Putamen (tissue), 1 donor: ENCODE measurements at regions not wholly inside any gene's neighbourhood (a gene's known extent, or its start where the extent isn't known, plus 50 kb on each side); places are given as distances from the start of the nearest gene placed in this dataset.

Experiments used
- DNase-seq: peaks from one replicate; pipeline ENCODE4 v3.0.0-alpha.2; 2016; ENCODE audit warnings: low spot score

- no peak for DNase-seq
These were observed 198.9 kb downstream of the NXNL2 start for GRCh38 chr9:88733651-88734421.

DNA sequence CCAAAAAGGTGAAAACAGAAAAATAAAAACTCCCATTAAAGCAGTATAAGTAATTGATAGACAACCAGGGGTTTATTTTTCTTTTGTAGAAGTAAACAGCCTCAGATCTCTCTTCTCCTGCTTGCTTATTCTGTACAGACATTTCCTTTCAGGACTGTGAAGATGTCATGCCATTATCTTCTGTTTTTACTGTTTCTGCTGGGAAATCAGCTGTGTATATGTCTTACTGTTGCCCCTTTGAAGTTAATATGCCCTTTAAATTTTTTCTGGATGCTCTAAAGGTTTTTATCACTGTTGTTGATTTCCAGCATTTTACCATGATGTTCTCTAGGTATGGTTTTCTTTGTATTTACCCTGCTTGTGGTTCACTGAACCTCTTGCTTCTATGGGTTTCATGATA is 199.5 kb downstream of the NXNL2 start:
- no peak for DNase-seq

GRCh38 chr9:88736136-88736637 is 201.2 kb downstream of the NXNL2 start:
- DNase-seq, result no peak

DNA sequence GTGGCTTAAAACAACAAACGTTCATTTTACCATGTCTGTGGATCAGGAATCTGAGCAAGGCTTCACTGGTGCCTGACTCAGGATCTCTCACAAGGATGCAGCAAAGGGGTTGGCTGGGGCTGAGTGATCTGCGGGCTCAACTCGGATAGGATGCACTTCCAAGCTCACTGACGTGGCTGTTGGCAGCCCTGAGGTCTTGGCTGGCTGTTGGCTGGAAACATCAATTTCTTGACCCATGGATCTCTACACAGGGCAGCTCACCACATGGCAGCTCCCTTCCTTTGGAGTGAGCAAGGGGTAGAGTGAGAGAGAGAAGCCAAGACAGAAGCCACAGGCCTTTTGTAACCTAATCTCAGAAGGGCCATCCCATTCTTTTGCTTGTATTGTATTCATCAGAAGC is 202.1 kb downstream of the NXNL2 start:
- DNase-seq, result no peak

DNA sequence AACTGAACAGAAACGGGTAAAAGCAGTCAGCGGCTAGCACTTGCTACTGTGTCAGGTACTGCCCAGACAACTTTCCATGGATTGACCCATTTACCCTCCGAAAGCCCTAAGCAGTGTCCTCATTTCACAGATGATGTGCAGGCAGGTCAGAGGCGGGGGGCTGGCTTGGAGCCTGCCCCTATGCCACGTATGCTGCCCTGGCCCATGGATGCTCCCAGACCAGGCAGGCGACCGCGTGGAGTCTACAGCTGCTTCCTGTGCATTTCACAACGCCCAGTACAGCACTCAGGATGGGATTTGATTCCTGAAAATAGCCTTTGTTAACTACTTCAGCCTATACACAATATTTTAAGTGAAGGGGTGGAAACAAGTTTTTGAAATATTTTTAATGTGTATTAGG is 202.9 kb downstream of the NXNL2 start:
- no peak for DNase-seq

DNA sequence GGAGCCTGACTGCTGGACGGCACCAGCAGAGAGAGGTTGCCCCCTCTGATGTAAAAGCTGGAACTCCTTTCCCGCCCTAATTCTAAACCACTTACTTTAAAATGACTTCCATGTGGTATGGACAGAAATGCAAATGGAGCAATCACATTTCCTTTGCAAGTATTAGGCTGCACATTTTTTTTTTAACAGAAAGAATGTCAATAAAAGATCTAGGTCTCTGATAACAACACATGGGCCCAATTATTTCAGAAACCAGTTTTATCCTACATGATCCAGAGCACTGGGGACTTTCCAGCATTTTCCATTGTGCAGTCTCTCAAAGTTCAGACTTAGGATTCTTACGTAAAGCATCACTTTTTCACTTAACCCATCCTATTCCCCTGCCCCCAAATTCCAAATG is 203.7 kb downstream of the NXNL2 start:
- no peak for DNase-seq

- no peak for DNase-seq
These were observed 204.4 kb downstream of the NXNL2 start for GRCh38 chr9:88739373-88739772.

DNA sequence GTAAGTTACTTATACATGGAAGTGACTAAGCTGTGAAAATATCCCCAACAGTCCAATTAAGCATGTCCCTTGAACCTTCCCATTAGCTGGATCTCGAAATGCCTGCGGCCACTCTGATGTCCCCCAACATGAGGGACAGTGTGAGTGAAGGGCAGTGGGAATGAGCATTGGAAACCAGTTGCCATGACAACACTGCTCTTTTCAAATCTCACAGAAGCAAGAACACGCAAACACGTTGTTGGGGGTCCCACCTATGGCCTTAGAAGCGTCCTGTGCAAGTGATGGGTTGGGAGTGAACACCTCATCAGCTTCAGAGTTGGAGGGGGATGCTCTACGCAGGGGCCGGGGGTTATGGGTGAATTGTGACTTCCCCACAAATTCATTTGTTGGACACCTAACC is 205.9 kb downstream of the NXNL2 start:
- DNase-seq, result no peak

GRCh38 chr9:88741335-88741734 is 206.4 kb downstream of the NXNL2 start:
- DNase-seq, result no peak

- DNase-seq, result no peak
These were observed 207.5 kb downstream of the NXNL2 start for GRCh38 chr9:88742483-88742882.

DNA sequence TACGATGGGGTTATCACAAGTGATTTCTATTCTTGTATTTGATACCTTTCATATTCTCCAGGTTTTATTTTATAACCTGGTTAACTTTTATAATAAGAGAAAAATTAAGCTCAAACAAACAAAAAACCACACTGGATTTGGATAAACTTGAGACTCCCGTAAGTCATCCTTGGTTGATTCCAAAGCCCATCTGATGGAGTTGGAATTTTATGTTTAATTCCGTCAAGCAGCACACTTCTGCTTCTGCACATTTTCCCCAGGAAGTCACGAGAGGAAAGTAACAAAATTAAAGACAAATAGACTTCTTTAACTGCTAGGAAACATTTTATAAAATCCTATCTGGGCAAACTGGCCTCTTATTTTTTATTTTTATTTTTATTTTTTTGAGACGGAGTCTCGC is 207.9 kb downstream of the NXNL2 start:
- no peak for DNase-seq

GRCh38 chr9:88745276-88746001 is 210.5 kb downstream of the NXNL2 start:
- no peak for DNase-seq

DNA sequence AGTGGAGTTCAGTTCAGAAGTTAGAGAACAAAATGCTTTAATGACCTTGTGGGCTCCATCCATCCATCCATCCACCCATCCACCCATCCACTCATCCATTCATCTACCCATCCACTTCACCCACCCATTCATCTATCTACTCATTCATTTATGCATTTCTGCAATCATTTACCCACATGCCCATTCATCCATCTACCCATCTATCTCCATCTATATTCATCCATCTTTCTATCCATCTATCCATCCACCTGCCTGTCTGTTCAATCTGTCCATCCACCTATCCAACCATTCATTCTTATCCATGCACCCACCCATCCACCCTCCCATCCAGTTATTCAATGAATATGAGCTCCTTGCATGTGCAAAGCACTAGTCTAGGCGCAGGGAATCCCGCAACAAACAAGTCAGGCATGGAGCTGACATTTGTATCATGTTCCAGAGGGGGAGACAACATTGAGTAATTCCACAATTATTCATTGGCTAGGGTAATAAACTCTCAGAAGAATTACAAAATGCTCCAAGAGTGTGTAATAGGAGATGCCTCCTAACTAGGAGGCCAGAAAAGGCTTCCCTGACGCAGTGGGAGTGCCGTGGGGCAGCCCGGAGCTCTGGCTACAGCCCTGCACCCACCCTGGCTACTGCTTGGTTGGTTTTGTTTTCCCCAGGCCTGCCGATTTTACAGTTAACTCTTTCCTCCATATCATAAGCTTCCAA is 211.2 kb downstream of the NXNL2 start:
- no peak for DNase-seq

DNA sequence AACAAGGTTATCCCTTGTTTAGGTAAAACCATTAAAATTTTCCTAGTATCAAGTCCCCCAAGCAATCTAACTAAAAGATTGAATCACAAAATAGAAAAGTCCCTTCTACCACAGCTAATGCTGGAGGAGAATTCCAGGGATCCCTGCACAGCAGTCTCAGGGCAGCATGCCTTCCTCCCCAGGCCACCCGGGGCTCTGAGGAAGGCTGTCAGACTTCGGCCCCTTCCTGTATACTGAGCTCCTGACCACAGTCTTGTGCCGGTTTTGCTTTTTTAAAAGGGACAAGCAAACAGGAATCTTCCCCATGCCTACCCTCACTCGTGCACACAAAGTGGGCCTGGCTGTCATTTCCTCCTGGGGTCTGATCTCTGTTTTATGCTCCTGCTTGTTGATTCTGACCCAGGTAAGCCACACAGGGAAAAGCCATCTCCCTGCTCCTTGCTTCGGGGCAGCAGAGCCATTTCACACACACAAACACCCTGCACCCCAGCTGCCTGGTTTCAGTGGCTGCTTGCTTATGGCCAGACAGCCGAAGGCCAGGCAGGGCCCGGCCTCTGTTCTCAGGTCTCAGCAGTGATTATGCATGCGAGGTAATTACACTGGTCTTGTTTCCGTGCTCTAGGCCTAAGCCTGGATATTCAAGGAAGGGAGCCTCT is 211.9 kb downstream of the NXNL2 start:
- DNase-seq, result no peak

- DNase-seq, result no peak
These were observed 212.8 kb downstream of the NXNL2 start for GRCh38 chr9:88747768-88748167.

- no peak for DNase-seq
These were observed 213.7 kb downstream of the NXNL2 start for GRCh38 chr9:88748566-88749261.

DNA sequence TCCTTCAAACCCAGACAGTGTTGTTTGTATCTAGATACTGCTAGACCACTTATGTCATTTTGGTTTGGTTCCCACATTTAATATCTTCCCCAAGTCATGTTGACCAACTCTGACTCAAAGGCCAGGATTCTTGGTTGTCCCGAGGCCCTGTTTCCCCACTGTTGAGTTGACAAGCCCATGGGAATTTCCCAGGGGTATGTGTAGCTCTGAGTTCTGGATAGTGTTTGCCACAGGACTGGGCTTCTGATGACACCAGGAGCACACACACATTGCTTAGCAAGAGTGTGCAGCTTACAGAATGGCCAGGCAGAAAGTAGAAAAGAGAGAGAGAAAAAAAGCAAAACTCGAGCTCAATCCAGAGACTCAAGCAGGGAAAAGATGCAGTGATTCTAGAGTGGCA is 214.4 kb downstream of the NXNL2 start:
- DNase-seq, result no peak

GRCh38 chr9:88750832-88751360 is 215.9 kb downstream of the NXNL2 start:
- no peak for DNase-seq

GRCh38 chr9:88751781-88752180 is 216.8 kb downstream of the NXNL2 start:
- no peak for DNase-seq

- no peak for DNase-seq
These were observed 218.9 kb downstream of the NXNL2 start for GRCh38 chr9:88753691-88754367.

DNA sequence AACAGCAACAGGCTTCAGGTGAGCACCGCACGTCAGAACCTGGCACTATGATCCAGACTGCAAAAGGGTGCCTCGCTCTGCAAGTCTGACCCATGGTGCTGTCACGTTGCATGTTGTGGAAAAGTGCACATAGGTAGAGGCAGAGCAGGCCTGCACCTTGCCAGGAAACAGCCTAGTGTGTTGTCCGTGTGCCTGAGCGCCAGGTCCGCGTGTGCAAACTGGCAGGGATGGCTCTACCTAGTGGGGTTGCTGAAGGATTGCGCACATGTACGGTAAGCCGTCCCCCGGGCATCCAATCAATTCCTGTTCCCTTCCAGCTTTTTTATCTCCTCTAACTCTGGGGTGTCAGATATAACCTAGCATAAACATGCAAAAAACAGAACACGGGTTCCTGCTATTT is 219.5 kb downstream of the NXNL2 start:
- no peak for DNase-seq
